GM12874 (cell line): ENCODE measurements at regions not wholly inside any gene's neighbourhood (a gene's known extent, or its start where the extent isn't known, plus 50 kb on each side); places are given as distances from the start of the nearest gene placed in this dataset.

Source experiments
- CTCF ChIP-seq: IDR thresholded peaks from 2 replicates; pipeline ENCODE4 v1.5.1; 2011; ENCODE audit warnings: low read depth, mild to moderate bottlenecking, control low read depth, low read length, moderate library complexity; ENCODE audit not compliant: insufficient read depth

- TF ChIP-seq CTCF = no peak
Measured at GRCh38 chr7:85479918-85480643, 293.2 kb upstream of the SEMA3D start.

- TF ChIP-seq CTCF = no peak
Measured at GRCh38 chr7:85478530-85478929, 291.7 kb upstream of the SEMA3D start.

- no peak for TF ChIP-seq CTCF
Measured at GRCh38 chr7:85475476-85475875, 288.6 kb upstream of the SEMA3D start.

- TF ChIP-seq CTCF = no peak
Measured at GRCh38 chr7:85475071-85475470, 288.2 kb upstream of the SEMA3D start.

GRCh38 chr7:85474234-85474633 lies 287.4 kb upstream of the SEMA3D start:
- TF ChIP-seq CTCF = no peak

- TF ChIP-seq CTCF = no peak
Measured at GRCh38 chr7:85471740-85472139, 284.9 kb upstream of the SEMA3D start.

GRCh38 chr7:85471307-85471706 lies 284.5 kb upstream of the SEMA3D start:
- TF ChIP-seq CTCF = no peak
